AG08395 (cell line): ENCODE measurements at regions not wholly inside any gene's neighbourhood (a gene's known extent, or its start where the extent isn't known, plus 50 kb on each side); places are given as distances from the start of the nearest gene placed in this dataset.

Experiments
- DNase-seq: peaks from one replicate; pipeline ENCODE4 v3.0.0; 2012; ENCODE audit warnings: mixed read lengths, low spot score

DNA sequence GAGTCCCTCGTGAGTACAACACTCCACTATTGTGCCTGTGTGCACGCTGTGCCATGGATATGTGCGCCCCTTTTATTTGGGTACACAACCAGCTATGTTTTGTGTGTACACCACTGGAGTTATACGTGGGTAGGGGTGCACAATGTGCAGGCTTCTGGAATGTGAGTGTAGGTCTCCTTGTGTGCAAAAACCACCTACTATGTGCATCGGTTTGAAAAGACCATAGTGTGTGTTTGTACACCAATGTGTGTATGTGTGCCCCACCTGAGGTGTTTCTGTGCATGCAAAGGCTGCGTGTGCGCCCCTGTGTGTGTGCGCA lies 86.4 kb upstream of the ALDH1L1 start:
- DNase-seq = no peak

DNA sequence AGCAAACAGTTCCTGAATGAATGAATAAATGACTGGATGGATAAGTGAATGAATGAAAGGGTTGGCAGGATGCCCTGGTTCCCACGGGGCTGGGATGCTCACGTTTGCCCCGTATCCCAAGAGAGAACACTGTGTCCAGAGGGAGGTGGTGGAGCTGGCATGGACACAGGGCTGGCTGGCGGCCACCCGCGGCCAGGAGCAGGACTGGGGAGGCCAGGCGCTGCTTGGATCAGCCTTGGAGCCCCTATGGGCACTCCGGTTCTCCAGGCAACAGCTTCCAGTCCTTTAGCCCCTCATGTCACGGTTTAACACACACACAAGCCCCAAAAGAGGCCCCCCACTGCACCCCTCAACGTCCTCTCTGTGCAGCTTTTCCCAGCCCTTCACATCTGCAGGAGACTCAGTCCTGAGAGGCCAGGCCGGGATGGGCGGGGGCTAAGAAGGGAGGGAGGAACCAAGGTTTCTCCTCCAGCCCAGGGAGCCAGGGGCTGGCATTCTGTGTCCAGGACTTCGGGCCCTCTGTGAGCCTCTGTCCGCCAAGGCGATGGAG lies 86.0 kb upstream of the ALDH1L1 start:
- DNase-seq = peak; percentile 37

- DNase-seq = no peak
Observed at GRCh38 chr3:126264952-126265351, 84.6 kb upstream of the ALDH1L1 start.

DNA sequence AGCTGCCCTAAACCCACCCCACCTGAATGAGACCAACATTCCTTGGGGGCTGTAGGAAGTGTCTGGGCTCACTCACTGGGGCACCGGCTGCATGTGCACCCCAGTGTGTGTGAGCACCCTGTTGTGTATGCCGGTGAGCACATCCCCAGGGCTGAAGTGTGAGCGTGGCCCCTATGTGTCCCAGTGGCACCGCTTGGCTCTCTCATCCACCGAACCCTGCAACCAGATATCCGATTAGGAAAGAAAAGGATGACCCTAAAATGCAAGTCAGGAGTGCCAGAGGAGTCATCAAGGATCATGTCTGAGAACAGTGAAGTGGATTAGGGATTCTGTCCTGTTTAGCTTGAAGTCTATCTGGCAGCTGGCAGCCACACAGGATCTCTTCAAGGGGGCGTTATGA lies 84.0 kb upstream of the ALDH1L1 start:
- DNase-seq = no peak

GRCh38 chr3:126263971-126264370 lies 83.6 kb upstream of the ALDH1L1 start:
- DNase-seq = no peak

DNA sequence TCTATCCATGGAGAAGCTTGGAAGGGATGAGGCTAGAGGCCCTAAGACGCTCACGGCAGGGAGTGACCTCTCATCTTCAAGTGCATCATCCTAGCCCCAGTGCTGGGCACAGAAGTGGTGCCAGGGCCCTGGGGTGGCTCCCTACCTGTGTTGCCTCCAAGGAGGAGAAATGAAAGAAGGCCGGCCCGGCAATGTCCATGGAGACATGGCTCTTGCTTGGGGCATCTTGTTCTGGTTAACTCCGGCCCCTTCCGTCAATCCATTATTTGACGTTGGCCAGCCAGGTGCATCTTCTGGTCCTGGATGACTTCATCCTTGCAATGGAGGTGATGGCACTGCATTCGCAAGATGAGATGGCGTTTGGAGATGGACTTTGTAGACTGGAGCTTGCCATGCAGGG lies 83.2 kb upstream of the ALDH1L1 start:
- DNase-seq = no peak

- DNase-seq = no peak
Observed at GRCh38 chr3:126262227-126262626, 81.8 kb upstream of the ALDH1L1 start.

- DNase-seq = peak; percentile 52
Observed at GRCh38 chr3:126261037-126261436, 80.7 kb upstream of the ALDH1L1 start.

DNA sequence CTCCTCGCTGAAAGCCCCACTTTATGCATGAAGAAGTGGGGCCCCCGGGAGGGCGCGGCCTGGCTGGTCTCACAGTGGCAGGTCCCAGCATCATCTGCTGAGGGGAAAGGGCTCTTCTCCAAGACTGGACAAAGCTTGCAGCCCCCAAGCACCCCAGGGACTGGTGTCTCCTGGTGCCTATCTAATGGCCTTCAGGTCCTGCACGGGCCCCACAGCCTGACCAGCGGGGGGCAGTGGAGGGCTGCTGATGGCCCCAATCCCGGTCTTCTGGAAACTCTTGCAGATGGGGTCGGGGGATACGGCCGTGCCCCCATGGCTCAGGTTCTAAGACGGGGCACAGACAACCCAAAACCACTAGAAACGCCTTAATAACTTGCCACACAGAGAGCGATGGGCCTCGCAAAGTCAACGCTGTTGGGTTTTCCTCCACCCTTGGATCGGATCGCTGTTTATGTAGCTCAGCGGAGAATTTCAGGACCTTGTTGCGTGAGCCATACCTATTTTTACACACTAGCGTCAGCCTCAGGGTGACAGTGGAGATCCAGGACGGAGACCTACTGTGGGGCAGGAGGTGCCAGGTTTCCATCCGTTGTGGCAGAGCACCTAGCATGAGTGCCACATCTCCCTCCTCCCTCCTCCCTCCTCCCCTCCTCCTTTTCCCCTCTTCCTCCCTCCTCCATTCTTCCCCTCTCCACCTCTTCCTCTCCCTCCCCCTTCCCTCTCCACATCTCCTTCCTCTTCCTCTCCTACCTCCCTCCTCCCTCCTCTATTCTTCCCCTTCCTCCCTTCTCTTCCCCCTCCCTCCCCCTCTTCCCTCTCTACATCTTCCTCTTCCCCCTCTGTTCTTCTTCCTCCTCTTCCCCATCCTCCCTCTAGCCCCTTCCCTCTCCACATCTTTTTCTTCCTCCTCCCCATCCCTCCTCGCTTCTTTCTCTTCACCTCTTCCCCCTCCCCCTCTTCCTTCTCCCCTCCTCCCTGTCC lies 79.3 kb upstream of the ALDH1L1 start:
- DNase-seq = peak; percentile 55

- DNase-seq = no peak
Observed at GRCh38 chr3:126258670-126259069, 78.3 kb upstream of the ALDH1L1 start.

GRCh38 chr3:126257984-126258383 lies 77.6 kb upstream of the ALDH1L1 start:
- no peak for DNase-seq

DNA sequence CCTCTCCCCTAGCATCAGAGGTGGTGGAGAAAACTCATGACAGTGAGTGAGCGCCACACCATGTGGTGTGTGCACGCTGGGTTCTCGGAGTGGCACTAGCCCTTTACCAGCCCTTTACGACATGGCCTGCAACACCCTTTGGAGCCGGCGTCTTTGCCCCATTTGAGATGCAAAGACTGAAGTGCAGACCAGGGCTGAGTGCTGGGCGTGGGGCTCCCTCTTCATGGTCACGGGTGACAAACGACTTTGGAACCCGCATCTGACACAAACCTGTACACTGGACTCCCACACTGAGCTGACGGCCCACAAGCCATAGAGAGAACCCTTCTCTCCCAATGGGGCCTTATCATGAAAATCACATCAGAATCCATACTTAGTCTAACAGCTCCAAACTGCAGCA lies 76.8 kb upstream of the ALDH1L1 start:
- no peak for DNase-seq

- no peak for DNase-seq
Observed at GRCh38 chr3:126256251-126256650, 75.9 kb upstream of the ALDH1L1 start.

- DNase-seq = no peak
Observed at GRCh38 chr3:126253072-126253471, 72.7 kb upstream of the ALDH1L1 start.

- DNase-seq = no peak
Observed at GRCh38 chr3:126252373-126252772, 72.0 kb upstream of the ALDH1L1 start.

DNA sequence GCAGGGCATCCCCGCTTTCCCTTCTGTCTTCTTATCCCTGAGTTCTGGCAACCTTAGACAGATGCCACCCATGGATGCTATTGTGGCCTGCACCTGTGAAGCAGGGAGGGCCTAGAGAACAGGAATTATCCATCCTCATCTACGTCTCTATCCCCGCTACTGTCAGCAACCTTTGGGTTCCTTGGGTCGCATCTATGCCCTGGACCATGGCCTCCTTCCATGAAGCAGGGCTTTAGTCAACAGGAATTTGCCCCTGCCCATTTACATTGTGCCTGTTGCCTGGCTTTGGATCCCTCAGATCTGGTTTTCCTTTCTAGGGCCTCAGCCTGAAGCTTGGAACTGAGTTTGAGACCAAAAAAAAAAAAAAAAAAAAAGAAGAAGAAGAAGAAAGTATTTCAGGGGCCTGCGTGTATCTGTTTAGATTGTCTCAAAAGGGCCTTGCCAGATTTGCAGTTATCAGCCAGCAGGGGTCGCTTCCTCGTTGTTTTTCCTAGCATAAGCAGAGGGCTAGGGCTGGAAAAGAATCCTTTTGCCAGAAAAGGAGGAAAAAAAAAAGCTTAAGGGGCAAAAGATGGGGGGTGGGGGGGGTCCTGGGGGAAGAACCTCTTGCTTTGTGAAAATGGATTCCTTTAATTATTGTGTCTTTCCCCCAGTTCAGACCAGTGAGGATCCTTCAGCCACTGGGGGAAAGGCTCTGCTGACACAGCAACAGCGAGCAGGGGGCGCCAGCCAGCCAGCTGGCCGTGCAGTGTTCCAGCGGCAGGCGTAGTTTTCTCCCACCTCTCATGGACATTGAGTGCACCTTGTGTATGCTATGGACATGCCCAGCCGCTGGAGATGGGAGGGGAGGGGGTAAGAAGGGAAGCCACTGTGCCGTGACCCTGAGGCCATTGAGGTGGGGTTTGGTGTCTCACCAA lies 65.7 kb upstream of the ALDH1L1 start:
- peak; percentile 64 for DNase-seq
